K562 (cell line): ENCODE measurements at regions not wholly inside any gene's neighbourhood (a gene's known extent, or its start where the extent isn't known, plus 50 kb on each side); places are given as distances from the start of the nearest gene placed in this dataset.

Experiments
- ARID2 ChIP-seq: fragments of 450-650 bp; IDR thresholded peaks from 2 replicates; pipeline ENCODE4 v1.6.1; 2017; ENCODE audit warnings: antibody characterized with exemption, mild to moderate bottlenecking
- ASH1L ChIP-seq: fragments of 450-650 bp; IDR thresholded peaks from 2 replicates; pipeline ENCODE4 v1.6.1; 2018; ENCODE audit warnings: borderline replicate concordance, mild to moderate bottlenecking, low read depth; ENCODE audit not compliant: partially characterized antibody
- CHD2 ChIP-seq: IDR thresholded peaks from 2 replicates; pipeline ENCODE4 v1.6.1; 2011; ENCODE audit warnings: low read depth, low read length
- EP400 ChIP-seq: fragments of 450-650 bp; IDR thresholded peaks from 2 replicates; pipeline ENCODE4 v1.6.1; 2017; ENCODE audit warnings: antibody characterized with exemption, mild to moderate bottlenecking, moderate library complexity
- HNRNPH1 ChIP-seq: fragments of 200-400 bp; formaldehyde crosslinking; optimal IDR thresholded peaks from 2 replicates; pipeline ENCODE3; 2017; ENCODE audit warnings: low read depth, mild to moderate bottlenecking, low read length, moderate library complexity
- NFE2L1 ChIP-seq: fragments of 450-650 bp; IDR thresholded peaks from 2 replicates; pipeline ENCODE4 v1.6.1; 2016; ENCODE audit warnings: missing genetic modification characterization, low read depth, mild to moderate bottlenecking, missing compliant biosample characterization, moderate library complexity, borderline replicate concordance
- NR2C1 ChIP-seq, 2 experiments: fragments of 450-650 bp; IDR thresholded peaks; 2 replicates each; pipeline ENCODE4 v1.6.1; 2017; ENCODE audit warnings: mild to moderate bottlenecking in 2 of 2, antibody characterized with exemption in 1 of 2, inconsistent platforms in 1 of 2, missing compliant biosample characterization in 1 of 2, missing genetic modification characterization in 1 of 2
- NRF1 ChIP-seq, 2 experiments: fragments of 450-650 bp; IDR thresholded peaks in 1 of 2; conservative IDR thresholded peaks in 1 of 2; 2 replicates each; pipeline ENCODE4 v1.6.1; 2014; ENCODE audit warnings: mild to moderate bottlenecking in 2 of 2
- POLR2AphosphoS5 ChIP-seq: IDR thresholded peaks from 2 replicates; pipeline ENCODE4 v1.6.1; 2011; ENCODE audit warnings: mild to moderate bottlenecking, low read depth, low read length, moderate library complexity; ENCODE audit not compliant: control insufficient read depth, insufficient read depth
- SNIP1 ChIP-seq: fragments of 450-650 bp; IDR thresholded peaks from 2 replicates; pipeline ENCODE4 v1.7.1; 2017; ENCODE audit warnings: low read depth, mild to moderate bottlenecking
- ZBTB17 ChIP-seq: fragments of 450-650 bp; formaldehyde crosslinking; IDR thresholded peaks from 2 replicates; pipeline ENCODE4 v1.4.0; 2020; ENCODE audit warnings: mild to moderate bottlenecking
- ZNF134 ChIP-seq: fragments of 250-450 bp; sonication (Bioruptor Pico); conservative IDR thresholded peaks from 2 replicates; pipeline ENCODE4 v1.4.0; 2020
- ZNF165 ChIP-seq: fragments of 250-450 bp; sonication (Bioruptor Pico); IDR thresholded peaks from 2 replicates; pipeline ENCODE4 v1.4.0; 2020; ENCODE audit warnings: borderline replicate concordance
- ZNF347 ChIP-seq: fragments of 450-650 bp; formaldehyde crosslinking; IDR thresholded peaks from 2 replicates; pipeline ENCODE4 v1.4.0; 2020; ENCODE audit warnings: low read depth, mild to moderate bottlenecking, moderate library complexity
- ZNF584 ChIP-seq: fragments of 200-800 bp; sonication (Bioruptor generic); IDR thresholded peaks from 2 replicates; pipeline ENCODE4 v1.6.1; 2016; ENCODE audit warnings: low read depth, mild to moderate bottlenecking, missing genetic modification characterization, missing compliant biosample characterization
- TF ChIP-seq, protein P1 (sequence below), 2 experiments: fragments of 450-650 bp in 1 of 2; IDR thresholded peaks; 2 replicates each; pipeline ENCODE4 v1.6.1; 2011 to 2017; ENCODE audit warnings: low read depth in 2 of 2, antibody characterized with exemption in 1 of 2, borderline replicate concordance in 1 of 2, low read length in 1 of 2, mild to moderate bottlenecking in 1 of 2, mixed read lengths in 1 of 2; ENCODE audit not compliant: control insufficient read depth in 1 of 2
- TF ChIP-seq, protein P2 (sequence below): sonication (generic); formaldehyde crosslinking; IDR thresholded peaks from 2 replicates; pipeline ENCODE4 v1.8.0; 2023; ENCODE audit warnings: mild to moderate bottlenecking, missing genetic modification reagents
- TF ChIP-seq, protein P3 (sequence below), 2 experiments: IDR thresholded peaks; 2 replicates each; pipeline ENCODE4 v1.6.1; 2012; ENCODE audit warnings: improper control_type of control experiment in 2 of 2, low read depth in 2 of 2, low read length in 2 of 2, borderline replicate concordance in 1 of 2

DNA sequence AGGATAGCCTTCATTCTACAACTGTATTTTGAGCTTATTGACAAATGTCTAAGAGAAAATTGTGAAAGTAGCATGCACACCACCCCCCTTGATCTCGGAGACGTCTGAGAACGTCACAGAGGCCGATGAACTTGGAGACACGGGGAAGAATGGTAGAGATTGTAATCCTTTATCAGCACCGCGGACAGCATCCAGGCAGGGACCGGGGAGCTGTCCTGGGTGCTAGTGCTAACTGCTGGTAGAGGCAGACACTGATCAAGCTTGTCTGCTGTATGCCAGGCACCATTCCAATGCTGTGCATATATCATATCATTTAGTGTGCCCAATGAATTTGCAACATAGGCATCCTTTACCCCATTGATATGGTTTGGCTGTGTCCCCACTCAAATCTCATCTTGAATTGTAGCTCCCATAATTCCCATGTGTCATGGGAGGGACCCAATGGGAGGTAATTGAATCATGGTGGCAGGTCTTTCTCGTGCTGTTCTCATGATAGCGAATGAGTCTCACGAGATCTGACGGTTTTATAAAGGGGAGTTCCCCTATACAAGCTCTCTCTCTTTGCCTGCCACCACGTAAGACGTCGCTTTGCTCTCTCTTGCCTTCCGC, 98.8 kb downstream of the LHX2 start (continued):
- TF ChIP-seq, protein P1, sequence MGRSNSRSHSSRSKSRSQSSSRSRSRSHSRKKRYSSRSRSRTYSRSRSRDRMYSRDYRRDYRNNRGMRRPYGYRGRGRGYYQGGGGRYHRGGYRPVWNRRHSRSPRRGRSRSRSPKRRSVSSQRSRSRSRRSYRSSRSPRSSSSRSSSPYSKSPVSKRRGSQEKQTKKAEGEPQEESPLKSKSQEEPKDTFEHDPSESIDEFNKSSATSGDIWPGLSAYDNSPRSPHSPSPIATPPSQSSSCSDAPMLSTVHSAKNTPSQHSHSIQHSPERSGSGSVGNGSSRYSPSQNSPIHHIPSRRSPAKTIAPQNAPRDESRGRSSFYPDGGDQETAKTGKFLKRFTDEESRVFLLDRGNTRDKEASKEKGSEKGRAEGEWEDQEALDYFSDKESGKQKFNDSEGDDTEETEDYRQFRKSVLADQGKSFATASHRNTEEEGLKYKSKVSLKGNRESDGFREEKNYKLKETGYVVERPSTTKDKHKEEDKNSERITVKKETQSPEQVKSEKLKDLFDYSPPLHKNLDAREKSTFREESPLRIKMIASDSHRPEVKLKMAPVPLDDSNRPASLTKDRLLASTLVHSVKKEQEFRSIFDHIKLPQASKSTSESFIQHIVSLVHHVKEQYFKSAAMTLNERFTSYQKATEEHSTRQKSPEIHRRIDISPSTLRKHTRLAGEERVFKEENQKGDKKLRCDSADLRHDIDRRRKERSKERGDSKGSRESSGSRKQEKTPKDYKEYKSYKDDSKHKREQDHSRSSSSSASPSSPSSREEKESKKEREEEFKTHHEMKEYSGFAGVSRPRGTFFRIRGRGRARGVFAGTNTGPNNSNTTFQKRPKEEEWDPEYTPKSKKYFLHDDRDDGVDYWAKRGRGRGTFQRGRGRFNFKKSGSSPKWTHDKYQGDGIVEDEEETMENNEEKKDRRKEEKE (IDR thresholded peaks at IDR 0.05; ENCODE audit: borderline replicate concordance in 1 of 2, control insufficient read depth in 1 of 2, low read depth in 2 of 2, low read length in 1 of 2): no peak
- TF ChIP-seq ZNF584 (CRISPR knock-in tag) (peak; percentile 98), ZBTB17 (CRISPR knock-in tag) (peak; percentile 62; the same call in 1 of the 2 replicates), HNRNPH1 (no peak), ZNF134 (CRISPR knock-in tag) (0 out of 2 replicates have a peak, but pooled peaks have one; percentile 56), NR2C1 (IDR thresholded peaks at IDR 0.05) (no peak), NR2C1 (tag; IDR thresholded peaks at IDR 0.05) (peak; percentile 77), ZNF165 (peak; percentile 82; the same call in 1 of the 2 replicates), EP400 (no peak), POLR2AphosphoS5 (no peak), CHD2 (no peak), NFE2L1 (tag) (peak; percentile 32; the same call in 1 of the 2 replicates), NRF1 (conservative IDR thresholded peaks at IDR 0.05 in 1 of 2, IDR thresholded peaks at IDR 0.05 in 1 of 2) (no peak), ZNF347 (CRISPR knock-in tag) (0 out of 2 replicates have a peak, but pooled peaks have one; percentile 19), ASH1L (no peak), SNIP1 (no peak), ARID2 (no peak)
- TF ChIP-seq, protein P2, sequence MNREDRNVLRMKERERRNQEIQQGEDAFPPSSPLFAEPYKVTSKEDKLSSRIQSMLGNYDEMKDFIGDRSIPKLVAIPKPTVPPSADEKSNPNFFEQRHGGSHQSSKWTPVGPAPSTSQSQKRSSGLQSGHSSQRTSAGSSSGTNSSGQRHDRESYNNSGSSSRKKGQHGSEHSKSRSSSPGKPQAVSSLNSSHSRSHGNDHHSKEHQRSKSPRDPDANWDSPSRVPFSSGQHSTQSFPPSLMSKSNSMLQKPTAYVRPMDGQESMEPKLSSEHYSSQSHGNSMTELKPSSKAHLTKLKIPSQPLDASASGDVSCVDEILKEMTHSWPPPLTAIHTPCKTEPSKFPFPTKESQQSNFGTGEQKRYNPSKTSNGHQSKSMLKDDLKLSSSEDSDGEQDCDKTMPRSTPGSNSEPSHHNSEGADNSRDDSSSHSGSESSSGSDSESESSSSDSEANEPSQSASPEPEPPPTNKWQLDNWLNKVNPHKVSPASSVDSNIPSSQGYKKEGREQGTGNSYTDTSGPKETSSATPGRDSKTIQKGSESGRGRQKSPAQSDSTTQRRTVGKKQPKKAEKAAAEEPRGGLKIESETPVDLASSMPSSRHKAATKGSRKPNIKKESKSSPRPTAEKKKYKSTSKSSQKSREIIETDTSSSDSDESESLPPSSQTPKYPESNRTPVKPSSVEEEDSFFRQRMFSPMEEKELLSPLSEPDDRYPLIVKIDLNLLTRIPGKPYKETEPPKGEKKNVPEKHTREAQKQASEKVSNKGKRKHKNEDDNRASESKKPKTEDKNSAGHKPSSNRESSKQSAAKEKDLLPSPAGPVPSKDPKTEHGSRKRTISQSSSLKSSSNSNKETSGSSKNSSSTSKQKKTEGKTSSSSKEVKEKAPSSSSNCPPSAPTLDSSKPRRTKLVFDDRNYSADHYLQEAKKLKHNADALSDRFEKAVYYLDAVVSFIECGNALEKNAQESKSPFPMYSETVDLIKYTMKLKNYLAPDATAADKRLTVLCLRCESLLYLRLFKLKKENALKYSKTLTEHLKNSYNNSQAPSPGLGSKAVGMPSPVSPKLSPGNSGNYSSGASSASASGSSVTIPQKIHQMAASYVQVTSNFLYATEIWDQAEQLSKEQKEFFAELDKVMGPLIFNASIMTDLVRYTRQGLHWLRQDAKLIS (CRISPR knock-in tag): peak; percentile 99
- TF ChIP-seq, protein P3, sequence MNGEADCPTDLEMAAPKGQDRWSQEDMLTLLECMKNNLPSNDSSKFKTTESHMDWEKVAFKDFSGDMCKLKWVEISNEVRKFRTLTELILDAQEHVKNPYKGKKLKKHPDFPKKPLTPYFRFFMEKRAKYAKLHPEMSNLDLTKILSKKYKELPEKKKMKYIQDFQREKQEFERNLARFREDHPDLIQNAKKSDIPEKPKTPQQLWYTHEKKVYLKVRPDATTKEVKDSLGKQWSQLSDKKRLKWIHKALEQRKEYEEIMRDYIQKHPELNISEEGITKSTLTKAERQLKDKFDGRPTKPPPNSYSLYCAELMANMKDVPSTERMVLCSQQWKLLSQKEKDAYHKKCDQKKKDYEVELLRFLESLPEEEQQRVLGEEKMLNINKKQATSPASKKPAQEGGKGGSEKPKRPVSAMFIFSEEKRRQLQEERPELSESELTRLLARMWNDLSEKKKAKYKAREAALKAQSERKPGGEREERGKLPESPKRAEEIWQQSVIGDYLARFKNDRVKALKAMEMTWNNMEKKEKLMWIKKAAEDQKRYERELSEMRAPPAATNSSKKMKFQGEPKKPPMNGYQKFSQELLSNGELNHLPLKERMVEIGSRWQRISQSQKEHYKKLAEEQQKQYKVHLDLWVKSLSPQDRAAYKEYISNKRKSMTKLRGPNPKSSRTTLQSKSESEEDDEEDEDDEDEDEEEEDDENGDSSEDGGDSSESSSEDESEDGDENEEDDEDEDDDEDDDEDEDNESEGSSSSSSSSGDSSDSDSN (IDR thresholded peaks at IDR 0.05; ENCODE audit: borderline replicate concordance in 1 of 2, low read depth in 2 of 2, low read length in 2 of 2): no peak
